ENCODE measurements at regions not wholly inside any gene's neighbourhood (a gene's known extent, or its start where the extent isn't known, plus 50 kb on each side); places are given as distances from the start of the nearest gene placed in this dataset.

DNA sequence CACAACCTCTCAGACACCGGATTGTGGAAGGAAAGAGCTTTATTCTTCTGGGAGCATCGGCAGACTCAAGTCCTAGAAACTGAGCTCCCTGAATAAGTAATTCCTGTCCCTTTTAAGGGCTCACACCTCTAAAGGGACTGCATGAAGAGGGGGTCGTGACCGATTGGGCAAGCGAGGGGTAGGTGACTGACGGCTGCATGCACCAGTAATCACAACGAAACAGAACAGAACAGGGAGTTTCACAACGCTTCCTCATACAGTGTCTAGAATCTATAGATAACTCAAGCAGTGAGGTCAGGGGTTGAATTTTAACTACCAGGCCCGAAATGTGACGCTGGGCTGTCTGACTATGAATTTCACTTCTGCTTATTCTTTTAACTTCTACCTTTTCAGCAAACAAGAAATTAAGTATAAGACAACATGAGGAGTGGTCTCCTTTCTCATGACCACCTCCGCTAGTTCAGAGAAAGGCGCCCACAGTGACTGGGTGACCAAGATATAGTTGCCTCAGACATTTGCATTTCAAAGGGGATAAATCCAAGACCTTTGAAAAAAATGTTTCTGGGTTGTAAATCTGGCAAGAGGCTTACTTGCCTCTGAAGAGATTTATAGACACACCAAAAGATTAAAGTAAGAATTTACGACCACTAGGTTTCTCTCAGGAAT, 88.4 kb upstream of the ATF7IP2 start:
- TF ChIP-seq, protein P1, sequence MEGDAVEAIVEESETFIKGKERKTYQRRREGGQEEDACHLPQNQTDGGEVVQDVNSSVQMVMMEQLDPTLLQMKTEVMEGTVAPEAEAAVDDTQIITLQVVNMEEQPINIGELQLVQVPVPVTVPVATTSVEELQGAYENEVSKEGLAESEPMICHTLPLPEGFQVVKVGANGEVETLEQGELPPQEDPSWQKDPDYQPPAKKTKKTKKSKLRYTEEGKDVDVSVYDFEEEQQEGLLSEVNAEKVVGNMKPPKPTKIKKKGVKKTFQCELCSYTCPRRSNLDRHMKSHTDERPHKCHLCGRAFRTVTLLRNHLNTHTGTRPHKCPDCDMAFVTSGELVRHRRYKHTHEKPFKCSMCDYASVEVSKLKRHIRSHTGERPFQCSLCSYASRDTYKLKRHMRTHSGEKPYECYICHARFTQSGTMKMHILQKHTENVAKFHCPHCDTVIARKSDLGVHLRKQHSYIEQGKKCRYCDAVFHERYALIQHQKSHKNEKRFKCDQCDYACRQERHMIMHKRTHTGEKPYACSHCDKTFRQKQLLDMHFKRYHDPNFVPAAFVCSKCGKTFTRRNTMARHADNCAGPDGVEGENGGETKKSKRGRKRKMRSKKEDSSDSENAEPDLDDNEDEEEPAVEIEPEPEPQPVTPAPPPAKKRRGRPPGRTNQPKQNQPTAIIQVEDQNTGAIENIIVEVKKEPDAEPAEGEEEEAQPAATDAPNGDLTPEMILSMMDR (IDR thresholded peaks at IDR 0.05; ENCODE audit: low read depth, low read length, poor library complexity, severe bottlenecking): no peak
- no peak for TF ChIP-seq EZH2phosphoT487 (IDR thresholded peaks at IDR 0.05; ENCODE audit: borderline replicate concordance, low read length)
